Vagina (tissue), 2 donors: ENCODE measurements at regions not wholly inside any gene's neighbourhood (a gene's known extent, or its start where the extent isn't known, plus 50 kb on each side); places are given as distances from the start of the nearest gene placed in this dataset.
"Not testable (repeated sequence)": the region's sequence is repeated elsewhere in the genome, so short reads cannot be mapped to it uniquely, and the experiment has no call there.

ENCODE experiments used
- POLR2A ChIP-seq, 2 donors: fragments of 450-650 bp; IDR thresholded peaks; one replicate each; pipeline ENCODE4 v1.6.1; 2017; ENCODE audit warnings: antibody characterized with exemption in 2 of 2, mild to moderate bottlenecking in 2 of 2, moderate library complexity in 2 of 2
- TF ChIP-seq, protein P1 (sequence below), 3 experiments: fragments of 450-650 bp in 2 of 3; fragments of 200-600 bp in 1 of 3; sonication (generic) in 1 of 3; IDR thresholded peaks; one replicate each; pipeline ENCODE4 v1.5.1; 2017 to 2019; ENCODE audit warnings: antibody characterized with exemption in 3 of 3, mild to moderate bottlenecking in 2 of 3, moderate library complexity in 2 of 3

DNA sequence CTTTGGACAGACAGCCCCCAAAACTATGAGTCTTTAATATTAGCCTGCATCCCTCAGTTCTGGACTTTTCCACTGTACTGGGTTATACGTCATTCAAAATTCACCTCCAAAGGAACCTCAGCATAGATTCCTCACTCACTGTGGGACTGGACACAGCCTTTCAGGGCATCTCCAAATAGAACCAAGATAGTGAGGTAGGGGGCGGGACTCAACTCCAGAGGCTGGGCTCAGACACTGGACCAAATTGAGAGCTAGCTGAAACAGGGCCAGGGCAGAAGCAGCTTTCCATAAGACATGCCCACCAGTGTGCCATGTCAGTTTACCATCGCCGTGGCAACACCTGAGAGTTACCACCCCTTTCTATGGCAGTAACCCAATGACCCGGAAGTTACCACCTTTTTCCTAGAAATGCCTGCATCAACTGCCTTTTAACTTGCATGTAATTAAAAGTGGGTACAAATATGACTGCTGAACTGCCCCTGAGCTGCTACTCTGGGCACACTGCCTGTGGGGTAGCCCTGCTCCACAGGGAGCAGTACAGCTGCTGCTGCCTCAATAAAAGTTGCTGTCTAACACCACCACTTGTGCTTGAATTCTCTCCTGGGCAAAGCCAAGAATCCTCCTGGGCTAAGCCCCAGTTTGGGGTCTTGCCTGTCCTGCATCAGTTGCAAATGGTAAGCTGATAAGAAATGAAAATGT is 274.7 kb downstream of the ANAPC1 start:
- TF ChIP-seq, protein P1, sequence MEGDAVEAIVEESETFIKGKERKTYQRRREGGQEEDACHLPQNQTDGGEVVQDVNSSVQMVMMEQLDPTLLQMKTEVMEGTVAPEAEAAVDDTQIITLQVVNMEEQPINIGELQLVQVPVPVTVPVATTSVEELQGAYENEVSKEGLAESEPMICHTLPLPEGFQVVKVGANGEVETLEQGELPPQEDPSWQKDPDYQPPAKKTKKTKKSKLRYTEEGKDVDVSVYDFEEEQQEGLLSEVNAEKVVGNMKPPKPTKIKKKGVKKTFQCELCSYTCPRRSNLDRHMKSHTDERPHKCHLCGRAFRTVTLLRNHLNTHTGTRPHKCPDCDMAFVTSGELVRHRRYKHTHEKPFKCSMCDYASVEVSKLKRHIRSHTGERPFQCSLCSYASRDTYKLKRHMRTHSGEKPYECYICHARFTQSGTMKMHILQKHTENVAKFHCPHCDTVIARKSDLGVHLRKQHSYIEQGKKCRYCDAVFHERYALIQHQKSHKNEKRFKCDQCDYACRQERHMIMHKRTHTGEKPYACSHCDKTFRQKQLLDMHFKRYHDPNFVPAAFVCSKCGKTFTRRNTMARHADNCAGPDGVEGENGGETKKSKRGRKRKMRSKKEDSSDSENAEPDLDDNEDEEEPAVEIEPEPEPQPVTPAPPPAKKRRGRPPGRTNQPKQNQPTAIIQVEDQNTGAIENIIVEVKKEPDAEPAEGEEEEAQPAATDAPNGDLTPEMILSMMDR (IDR thresholded peaks at IDR 0.05), result not testable (repeated sequence)
- TF ChIP-seq POLR2A (IDR thresholded peaks at IDR 0.05), result not testable (repeated sequence)
